COR-L47 (cell line): ENCODE measurements at regions not wholly inside any gene's neighbourhood (a gene's known extent, or its start where the extent isn't known, plus 50 kb on each side); places are given as distances from the start of the nearest gene placed in this dataset.
A peak's percentile ranks its signal among the peaks of the same experiment; 100 is the strongest.

Experiments used
- DNase-seq: peaks from one replicate; lab custom pipeline; 2025; lab: John Stamatoyannopoulos, UW

DNA sequence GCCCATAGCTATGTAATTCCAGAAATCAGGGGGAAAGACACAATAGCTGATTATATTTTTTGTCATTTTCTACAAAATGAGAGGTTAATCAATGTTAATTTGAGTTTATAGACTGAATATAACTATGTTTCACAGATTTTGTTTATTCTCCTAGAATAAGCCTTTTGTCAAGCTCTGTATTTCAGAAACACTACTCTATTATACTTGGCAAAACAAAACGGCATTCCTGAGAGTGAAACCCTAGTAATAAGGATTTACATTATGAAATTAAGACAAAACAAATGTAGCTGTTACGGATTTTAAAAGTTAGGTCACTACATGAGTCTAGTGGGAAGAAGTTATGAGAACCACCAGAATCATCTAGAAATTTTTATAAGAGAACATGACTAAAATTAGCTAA, 334.2 kb downstream of the KLF12 start:
- no peak for DNase-seq

DNA sequence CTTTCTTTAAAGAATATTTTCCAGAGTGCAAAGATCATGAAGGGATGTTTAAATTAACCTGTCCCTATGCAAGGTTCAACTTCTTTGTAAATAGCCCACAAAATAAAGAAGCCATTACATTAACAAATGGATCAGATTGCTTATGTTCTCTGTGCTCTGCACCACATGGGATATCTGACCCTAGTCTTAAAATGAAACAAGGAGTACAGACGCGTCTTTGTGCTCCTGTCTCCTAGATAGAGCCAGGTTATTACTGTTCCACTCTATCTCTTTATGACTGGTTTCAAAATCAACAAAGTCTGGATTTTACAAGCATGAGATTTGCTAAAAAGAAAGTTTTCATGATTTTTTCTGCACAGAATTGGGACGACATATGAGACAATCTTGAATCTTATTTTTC, 339.4 kb downstream of the KLF12 start:
- DNase-seq, result no peak

DNA sequence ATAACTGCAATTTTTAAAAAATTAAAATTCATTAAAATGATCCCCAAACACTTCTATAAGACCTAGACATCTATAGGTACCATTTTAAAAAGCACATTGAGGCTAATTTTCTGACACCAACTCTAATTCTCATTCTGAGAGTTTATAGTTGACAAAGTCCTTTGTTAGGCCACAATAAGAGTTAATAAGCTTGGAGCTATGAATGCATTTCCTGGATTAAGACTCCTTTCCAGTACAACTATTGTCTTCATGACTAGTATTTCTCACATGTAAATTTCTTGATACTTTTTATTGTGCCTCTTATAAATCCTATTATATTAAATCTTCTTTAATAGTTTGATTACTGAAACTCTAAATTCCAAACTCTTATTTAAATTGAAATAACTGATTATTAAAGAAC, 340.8 kb downstream of the KLF12 start:
- DNase-seq, result no peak

DNA sequence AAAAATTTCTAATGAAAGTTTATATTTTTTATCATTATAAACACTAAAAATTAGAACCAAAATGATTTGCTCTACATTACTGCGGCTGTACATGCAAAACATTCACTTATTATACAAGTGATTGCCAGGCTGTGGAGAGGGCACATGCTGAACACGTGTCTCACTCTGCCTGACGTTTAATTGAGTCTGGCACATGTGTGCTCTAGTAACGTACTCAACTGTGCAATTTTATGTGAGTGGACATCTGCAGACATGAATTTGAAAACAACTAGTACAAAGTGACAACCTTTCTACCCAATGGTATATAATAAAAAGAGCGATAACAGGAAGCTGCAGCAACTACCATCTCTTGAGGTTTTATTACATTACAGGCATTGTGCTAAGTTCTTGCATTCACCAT, 341.4 kb downstream of the KLF12 start:
- no peak for DNase-seq

DNA sequence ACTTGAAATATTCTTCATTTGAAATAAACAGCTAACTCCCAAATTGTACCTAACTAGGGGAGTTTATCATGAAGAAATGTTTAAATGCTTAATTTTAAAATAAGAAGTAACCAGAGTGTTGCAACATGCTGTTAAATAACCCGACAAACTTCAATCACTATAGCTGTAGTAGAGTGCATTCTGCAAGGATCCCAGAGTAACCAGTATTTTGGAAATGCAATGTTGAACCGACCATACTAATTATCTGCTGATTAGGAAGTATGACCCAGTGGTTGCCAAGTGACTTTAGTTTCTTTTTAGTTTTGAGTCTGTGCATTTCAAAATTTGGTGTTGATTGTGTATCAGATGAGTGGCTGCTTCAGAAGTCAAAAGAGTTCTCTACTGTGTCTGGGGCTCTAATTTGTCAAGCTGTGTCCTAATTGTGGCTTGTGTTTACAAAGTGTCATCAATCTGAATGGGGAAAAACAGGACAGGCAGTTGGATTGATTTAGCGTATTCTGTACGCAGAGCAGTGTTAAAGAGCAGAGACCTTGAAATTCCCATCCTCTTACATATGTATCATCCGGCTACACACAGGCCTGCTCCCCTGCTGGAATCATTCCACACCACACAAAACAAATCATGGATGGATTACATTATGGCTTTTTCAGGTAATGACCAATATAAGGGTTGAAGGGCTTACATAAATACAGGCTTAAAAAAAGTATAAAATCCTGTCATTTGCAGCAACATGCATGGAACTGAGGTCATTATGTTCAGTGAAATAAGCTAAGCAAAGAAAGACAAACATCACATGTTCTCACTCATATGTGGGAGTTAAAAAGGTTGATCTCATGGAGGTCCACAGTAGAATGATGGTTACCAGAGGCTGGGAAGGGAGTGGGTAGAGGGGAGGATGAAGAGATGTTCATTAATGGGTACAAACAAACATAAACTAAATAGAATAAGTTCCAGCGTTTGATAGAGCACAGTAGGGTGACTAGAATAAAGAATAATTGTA, 351.5 kb downstream of the KLF12 start:
- peak; percentile 82 for DNase-seq

DNA sequence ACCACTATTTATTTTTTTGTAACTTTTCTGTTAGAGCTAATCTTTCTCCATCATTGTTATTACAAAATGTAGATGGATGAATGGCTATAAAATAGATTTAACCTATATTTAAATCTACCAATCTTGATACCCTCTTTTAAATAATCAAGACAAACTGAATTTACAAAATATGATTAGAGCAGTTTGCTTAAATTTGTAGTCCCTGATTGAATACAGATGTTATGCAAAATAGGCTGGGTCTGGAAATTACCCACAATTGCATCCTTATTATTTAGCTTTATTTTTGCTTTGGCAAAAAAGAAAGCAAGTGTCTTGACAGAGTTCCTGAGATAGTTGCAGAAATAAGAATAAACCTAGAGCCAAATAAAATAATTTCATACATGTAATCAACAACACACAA, 352.8 kb downstream of the KLF12 start:
- DNase-seq, result no peak

DNA sequence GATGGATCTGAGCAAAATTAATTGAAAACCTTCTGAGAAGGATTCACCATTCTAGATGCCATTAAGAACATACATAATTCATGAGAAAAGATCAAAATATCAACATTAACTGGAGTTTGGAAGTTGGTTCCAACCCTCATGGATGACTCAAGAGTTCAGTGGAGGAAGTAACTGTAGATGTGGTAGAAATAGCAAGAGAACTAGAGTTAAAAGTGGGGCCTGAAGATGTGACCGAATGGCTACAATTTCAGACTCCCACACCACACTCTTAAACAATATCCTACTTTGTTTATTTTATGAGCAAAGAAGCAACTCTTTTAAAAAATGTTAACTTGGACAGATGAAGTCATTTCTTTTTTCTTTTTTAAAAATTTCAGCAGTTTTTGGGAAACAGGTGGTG, 354.3 kb downstream of the KLF12 start:
- no peak for DNase-seq

DNA sequence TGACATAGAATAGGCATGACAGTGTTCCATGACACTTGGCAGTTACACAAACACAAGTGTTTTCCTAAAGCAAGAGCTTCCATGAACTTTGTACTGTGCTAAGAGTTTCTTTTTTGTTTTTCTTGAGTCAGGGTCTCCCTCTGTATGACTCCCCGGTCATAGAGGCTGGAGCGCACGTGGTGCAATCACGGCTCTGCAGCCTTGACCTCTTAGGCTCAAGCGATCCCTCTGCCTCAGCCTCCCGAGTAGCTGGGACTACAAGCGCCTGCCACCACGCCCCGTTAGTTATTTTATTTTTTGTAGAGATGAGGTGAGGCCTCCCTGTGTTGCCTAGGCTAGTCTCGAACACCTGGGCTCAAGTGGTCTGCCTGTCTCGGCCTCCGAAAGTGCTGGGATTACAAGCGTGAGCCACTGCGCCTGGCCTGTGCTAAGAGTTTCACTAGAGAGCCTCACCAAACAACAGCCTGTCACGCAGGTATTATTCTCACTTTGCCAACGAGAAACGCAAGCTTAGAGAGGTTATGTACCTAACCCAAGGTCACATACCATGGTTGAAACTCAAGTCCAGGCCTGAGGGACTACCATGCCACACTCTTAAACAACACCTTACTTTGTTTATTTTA, 355.9 kb downstream of the KLF12 start:
- no peak for DNase-seq

DNA sequence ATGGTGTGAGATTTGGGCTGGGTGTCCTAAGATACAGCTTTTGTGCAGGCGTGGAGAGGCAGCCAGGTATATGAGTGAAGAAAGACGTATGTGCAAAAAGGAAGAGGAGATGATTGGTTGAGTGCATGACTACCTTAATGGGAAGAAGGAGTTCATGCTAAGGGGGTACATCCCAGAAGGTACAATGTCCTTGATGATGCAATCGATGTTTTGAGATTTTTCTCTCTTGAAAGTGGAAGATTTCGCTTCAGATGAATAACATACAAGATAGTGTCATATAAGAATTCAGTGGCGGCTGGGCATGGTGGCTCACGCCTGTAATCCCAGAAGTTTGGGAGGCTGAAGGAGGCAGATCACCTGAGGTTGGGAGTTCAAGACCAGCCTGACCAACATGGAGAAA, 357.1 kb downstream of the KLF12 start:
- DNase-seq, result no peak

DNA sequence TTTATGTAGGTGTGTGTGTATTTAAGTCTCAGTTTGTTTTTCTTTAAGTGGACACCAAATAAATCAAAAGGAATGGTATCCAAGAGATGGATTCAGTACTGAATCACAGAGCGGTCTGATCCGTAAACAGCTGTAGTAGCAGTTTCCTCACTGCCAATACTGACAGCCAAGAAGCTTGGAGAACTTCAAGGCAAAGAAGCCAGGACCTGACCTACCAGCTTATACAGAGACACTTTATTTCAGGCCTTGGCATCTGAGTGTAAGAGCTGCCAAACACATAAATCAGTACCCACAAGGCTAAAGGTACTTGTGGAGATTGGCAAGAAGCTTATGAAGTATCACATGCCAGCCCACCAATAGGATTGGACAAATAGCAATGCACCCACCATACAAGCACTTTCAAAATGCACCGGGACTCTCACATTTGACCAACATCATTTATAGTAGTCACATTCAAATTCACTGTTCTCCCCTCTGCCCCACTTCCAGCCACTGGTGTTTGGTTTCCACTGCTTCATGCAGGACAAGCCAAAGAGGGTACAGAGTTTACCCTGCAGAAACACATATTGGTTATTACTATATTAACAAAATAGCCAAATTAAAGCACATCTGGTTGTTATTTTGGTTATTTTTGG, 357.9 kb downstream of the KLF12 start:
- DNase-seq, result no peak

DNA sequence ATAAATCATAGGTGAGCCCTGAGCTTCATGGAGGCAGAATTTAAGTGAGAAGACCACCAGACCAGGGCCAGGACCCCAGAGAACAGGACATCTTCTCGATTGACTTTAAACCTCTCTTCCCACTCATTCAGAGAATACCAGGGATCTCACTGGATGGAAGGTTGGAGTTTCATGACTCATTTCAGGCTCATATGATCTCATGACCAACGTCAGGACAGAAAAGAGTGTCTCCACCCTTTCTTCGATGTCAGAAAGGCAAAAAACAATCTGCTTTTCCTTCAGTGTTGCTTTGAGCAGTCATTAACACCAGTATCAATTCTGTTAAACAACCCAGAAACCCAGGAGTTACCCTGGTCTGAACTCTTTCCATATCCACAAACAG, 361.0 kb downstream of the KLF12 start:
- no peak for DNase-seq

DNA sequence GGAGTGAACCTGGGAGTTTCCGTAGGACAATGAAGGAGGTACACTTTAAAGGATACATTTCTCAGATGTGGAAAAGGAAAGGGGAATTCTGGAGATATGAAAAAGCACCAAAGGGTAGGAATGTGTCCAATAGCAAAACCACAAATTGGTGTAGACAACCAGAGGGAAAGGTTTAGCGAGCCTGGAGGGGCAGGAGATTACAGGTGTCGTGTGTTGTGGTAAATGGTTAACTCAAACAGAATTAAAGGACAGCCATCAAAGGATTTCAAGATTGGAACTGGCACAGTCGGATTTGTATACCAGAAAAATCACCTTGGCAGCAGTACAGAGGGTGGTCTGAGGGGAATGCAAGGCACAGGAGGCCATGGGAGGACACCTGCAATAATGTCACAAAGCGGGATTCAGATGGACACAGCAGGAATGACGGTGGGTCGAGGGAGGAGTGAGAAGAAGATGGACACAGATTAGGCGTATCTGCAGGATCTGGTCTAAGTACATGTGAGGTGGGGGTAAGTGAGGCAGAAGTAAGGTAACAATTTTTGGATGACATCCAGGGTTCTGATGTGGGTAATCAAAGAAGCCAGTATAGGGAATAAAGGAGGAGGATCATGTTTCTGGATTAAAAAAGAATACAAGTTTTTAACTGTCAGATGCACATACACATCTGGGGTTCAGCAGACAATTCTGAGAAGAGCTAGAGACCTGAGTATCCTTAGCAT, 361.6 kb downstream of the KLF12 start:
- DNase-seq, result peak; percentile 51

DNA sequence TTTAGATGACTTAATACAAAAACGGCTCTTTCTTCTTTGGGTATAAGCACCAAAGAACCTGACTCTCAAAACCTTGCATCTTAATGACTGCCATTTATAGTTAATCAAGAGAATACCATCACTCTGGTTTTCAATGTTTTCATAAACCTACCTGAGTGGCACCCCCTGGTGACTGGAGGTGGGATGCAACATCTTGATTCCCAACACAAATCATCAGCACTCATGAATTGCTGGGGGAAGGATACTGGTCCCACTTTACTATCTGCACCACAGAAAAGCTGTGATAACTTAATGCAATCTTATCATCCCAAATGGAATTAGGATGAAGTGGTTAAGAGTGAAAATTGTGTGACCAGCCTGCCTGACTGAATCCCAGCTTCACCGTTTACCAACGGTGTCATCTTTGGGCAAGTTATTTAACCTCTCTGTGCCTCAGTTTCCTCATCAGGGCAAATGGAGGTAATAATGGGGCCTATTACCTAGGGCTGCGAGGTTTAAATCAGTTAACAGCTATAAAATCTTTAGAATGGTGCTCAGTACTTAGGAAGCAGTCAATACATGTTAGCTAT, 366.4 kb downstream of the KLF12 start:
- no peak for DNase-seq

DNA sequence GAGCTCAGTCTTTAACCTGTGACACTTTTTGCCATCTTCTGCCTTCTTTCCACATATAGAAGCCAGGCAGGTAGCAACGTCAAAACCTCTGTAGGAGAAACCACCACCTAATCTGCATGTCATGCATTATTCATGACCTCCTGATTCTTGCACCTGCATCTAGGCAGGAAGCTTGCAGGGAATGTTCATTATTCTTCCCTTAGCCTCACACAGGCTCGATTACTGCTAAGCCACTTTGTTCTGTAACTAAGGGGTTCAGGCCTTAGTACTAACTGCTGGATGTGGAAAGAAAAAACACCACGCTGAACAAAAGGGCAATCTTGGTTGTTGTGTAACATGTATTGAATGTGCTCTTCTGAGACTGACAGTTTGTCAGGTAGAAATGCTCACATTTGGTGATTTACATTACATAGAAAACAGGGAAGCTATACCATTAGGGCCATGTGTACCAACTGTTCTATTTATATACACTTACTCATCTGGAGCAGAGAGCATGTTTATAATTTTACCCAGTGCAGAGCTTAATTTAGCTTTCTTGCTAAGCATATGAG, 366.9 kb downstream of the KLF12 start:
- DNase-seq, result peak; percentile 56

DNA sequence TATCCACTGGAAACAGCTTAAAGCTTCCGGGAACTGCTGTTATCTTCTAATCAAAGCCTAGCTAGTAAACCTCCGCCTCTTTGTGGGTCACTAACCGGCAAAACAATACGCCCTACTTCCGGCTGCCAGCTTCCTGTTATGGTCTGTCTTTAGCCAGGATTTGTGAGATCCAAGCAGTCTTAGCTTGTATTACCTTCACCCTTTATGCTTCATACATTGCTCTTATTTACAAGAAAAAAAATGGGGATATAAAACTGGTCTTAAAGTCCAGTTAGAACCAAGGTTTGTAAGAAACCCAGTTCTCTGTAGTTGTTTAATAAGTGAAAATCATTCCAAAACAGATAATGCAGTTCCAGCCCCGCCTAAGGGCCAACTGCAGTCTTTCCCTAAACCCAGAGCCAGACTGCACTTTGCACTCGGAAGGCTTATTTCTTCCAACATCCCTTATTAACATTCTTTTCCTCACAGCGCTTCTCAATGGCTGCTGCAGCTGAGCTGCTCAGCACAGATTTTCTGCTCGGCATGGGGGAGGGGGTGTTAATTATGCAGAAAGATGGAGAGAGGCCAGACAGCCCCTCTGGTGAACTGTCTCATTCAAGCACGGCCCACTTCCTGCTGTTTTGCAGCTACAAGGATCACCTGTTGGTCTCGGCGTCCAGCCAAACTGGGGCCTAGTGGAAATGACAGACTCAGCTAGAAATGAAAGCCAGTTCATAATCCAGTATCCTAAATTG, 368.4 kb downstream of the KLF12 start:
- peak; percentile 98 for DNase-seq

DNA sequence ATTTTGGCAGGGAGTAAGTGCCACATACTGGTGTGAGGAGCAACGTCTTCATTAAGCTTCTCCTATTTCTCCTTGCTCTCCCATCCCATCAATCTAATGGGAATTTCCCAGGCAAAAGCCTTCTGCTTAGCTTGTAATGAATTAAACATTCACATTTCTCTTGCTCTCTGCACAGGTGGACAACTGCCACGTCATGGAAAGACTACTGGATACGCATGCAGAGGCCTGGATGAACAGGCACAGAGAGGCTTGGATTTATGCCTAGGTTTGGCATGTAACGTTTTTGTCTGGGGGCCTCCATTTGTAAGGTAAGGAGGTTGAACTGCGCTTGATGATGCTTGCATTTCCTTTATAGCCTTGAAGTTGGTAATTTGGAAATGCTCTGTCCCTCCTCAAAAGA, 374.8 kb downstream of the KLF12 start:
- DNase-seq, result no peak

DNA sequence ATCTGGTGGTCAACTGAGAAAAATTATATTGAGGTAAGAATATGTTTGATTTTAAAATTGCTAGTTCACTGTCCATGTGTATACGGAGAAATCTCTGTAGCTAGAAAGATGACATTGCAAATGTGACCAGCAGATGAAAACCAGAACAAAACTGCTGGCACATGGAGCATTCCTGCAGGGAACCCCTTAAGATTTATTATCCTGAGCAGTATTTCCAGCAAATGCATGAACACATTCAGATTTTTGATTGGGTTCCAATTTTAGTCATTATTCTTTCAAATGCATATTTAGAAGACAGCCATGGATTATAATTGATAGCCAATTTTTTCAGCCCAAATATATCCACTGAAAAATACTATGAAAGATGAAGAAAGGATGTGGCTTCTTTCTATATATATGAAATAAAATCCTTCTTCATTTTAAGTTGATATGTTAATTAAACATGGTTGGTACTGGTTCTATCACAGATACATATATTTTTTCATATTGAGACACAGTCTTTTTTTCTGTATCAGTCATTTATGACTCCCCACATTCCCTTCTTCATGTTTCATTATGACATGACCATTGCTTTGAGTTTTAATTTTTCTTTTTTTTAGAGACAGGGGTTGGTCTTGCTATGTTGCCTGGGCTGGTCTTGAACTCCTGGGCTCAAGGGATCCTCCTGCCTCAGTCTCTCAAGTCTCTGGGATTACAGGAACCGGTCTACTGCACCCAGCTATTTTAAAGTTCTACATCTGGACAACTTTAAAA, 376.5 kb downstream of the KLF12 start:
- no peak for DNase-seq

DNA sequence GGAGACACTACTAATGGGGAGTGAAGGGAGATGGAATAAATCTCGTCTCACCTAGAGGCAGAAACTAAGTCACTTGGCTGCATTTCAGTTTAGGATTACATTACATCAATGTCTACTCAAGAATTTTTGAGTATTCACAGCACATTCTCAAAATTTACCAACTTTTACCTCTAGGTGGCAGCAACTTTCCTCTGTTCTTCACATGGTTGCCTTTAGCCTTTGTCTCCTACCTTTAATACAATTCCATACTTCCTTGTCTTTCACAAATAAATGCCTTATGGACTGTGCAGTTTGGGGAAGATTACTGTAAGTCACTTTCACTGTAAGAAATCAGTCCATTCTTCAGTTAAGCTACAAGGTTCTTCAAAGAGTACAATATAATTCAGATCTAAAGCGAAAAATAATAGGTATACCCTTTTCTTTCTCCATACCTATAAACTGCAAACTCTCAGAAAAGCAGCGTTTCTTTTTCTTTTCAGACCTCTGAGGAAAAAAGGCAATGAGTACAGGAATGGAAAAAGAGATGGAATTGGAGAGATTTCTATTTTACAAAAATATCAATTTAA, 379.4 kb downstream of the KLF12 start:
- peak; percentile 71 for DNase-seq

DNA sequence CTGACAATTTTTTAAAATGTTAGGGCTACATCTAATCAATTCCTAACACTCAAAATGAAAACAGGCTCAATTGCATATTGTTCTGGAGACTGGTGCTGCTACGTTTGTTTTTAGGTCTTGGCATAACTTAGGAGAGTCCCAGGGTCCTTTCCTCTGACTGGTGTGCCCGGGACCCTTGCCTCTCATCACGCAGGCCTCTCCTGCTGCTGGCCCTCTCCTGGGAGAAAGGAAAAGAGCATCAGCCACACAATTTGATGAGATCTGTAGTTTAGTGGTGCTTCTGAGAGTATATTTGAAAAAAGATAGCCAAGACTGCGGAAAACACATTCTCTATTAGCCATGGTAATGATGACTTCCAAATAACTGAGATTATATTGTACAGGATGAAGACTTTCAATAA, 380.0 kb downstream of the KLF12 start:
- no peak for DNase-seq

DNA sequence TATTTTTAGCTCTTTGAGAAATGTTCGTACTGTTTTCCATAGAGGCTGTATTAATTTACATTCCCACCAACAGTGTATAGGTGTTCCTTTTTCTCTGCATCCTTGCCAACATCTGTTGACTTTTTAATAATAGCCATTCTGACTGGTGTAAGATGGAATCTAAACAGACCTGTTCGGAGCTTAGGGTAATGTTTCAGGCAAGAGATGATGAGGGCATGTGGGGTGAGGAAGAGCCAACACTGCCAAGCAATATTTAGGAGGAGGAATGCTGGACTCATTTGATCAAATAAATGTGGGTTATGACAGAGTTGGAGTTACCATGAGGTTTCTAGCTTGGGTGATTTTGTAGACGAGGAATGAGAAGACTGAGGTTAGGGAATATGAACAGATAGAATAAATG, 382.9 kb downstream of the KLF12 start:
- DNase-seq, result no peak
